VCaP (cell line): ENCODE measurements at regions not wholly inside any gene's neighbourhood (a gene's known extent, or its start where the extent isn't known, plus 50 kb on each side); places are given as distances from the start of the nearest gene placed in this dataset.
"Not testable (repeated sequence)": the region's sequence is repeated elsewhere in the genome, so short reads cannot be mapped to it uniquely, and the experiment has no call there.

Experiments
- H3K27ac ChIP-seq: fragments of 450-650 bp; 2 replicates; pipeline ENCODE4 v1.5.1; 2017
- TF ChIP-seq, protein P1 (sequence below): fragments of 450-650 bp; conservative IDR thresholded peaks from 2 replicates; pipeline ENCODE4 v1.5.1; 2017; ENCODE audit warnings: mild to moderate bottlenecking, moderate library complexity

DNA sequence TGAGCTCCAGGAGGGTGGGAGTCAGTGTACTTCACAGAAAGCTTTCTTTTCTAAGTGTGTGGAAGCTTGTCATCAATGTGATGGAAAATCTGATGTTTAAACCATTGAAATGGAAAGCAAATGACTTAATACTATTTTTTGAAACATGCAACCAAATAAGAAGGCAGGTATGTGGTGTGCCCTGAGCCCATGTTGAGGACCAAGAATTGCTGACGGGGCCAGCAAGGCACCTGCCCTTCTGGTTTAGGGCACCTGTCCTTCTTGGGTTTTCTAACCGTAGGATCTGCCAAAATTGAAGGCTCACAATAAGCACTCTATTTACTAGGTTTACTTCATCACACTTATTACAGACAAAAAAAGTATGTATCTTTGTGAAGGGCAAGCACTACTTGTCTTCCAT, 537.7 kb downstream of the SOCS6 start:
- H3K27ac ChIP-seq, result no peak overlapping the region
- TF ChIP-seq, protein P1, sequence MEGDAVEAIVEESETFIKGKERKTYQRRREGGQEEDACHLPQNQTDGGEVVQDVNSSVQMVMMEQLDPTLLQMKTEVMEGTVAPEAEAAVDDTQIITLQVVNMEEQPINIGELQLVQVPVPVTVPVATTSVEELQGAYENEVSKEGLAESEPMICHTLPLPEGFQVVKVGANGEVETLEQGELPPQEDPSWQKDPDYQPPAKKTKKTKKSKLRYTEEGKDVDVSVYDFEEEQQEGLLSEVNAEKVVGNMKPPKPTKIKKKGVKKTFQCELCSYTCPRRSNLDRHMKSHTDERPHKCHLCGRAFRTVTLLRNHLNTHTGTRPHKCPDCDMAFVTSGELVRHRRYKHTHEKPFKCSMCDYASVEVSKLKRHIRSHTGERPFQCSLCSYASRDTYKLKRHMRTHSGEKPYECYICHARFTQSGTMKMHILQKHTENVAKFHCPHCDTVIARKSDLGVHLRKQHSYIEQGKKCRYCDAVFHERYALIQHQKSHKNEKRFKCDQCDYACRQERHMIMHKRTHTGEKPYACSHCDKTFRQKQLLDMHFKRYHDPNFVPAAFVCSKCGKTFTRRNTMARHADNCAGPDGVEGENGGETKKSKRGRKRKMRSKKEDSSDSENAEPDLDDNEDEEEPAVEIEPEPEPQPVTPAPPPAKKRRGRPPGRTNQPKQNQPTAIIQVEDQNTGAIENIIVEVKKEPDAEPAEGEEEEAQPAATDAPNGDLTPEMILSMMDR, result no peak

DNA sequence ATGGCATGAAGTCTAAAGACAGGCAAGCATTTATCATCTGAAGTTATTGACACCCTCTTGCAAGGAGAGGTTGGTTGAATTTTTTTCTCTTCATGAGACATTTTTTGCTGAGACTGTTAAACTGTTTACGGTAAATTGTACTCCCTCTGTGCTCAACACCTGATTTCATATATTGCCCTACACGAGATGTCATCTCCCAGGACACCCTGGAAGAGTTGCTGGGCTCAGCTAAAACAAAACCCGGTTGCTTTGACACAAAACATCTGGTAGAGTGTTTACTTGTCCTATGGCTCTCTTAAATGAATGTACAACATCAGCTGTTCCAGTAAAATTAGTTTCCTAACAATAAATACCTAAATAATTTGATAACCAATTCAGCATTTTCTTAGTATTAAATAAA, 533.8 kb downstream of the SOCS6 start:
- no peak overlapping the region for H3K27ac ChIP-seq
- TF ChIP-seq, protein P1, result no peak

DNA sequence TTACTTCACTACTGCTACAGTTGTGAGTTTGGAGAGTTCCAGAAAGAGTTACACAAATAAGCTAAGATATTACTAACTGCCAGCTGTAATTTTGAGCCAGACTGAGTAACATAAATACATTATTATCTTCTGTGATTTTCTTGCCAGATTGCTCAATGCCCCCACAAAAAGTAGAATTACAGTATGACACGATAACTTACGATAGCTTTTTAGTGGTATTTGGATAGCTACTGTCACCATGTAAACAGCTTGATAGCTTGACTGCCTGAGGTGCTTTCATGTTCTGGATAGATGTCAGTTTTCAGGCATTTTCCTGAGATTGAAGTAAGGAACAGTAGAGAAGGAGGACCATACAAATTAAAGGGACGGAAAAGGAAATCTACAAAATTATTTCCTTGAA, 533.3 kb downstream of the SOCS6 start:
- TF ChIP-seq, protein P1, result no peak
- H3K27ac ChIP-seq, result no peak overlapping the region

DNA sequence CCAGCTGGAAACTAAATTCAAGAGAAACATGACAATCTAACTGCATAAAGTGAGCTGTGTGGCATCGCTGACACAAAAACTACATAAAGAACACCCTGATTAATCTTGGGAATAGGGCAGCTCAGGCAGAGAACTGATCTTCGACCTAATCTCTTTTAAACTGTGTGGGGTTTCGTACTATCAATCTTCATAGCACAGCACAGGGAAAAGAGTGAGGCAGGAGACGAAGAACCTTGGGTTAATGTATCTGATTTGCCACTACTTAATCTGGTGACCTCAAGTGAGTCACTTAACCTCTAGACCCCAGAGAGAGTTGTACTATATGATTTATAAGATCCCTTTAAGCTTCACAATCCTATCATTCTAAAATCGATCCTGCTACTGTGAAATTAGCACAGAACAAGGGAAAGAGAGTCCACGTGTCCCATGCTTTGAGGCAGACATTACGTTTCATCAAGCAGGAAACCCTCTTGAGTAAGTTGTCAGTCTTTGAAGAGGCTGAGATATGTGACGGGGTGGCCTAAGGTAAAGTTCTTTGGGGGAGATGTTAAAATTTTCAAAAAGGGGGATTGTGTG, 519.7 kb downstream of the SOCS6 start:
- TF ChIP-seq, protein P1, result no peak
- H3K27ac ChIP-seq, result no peak overlapping the region

DNA sequence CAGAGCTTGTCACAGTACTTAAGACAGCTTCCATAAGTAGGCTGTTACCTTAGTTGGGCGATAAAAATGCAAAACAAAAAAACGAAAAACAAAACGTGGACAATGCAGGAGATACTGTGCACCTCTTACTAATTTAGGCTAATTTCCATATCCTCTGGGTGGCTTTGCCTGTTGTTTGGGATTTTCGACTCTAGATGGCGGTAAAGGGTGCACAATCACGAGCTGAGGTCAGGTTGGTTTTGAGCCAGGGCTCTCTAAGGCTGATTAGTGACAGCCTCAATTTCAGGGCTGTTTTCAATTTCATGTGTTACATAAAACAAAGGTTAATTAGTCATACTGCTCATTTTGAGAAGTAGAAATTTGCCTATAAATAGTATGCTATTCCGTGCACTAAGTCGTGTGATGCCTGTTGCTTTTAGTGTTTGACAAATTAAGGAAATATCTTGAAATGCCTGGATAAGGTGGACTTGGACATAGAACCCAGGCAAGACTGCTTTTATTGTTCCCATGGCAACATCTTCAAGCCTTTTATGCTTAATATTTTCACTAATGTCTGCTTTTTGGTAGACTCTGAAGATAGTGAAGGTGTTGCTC, 493.1 kb downstream of the SOCS6 start:
- TF ChIP-seq, protein P1, result peak; percentile 89
- H3K27ac ChIP-seq, result no peak overlapping the region

DNA sequence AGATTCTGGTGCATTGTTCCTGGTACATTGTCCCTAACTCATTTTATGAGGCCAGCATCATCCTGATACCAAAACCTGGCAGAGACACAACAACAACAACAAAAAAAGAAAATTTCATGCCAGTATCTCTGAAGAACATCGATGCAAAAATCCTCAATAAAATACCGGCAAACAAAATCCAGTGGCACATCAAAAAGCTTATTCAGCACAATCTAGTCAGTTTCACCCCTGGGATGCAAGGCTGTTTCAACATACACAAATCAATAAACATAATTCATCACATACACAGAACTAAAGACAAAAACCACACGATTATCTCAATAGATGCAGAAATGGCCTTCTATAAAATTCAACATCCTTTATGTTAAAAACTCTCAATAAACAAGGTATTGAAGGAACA, 477.4 kb downstream of the SOCS6 start:
- H3K27ac ChIP-seq, result not testable (repeated sequence)

DNA sequence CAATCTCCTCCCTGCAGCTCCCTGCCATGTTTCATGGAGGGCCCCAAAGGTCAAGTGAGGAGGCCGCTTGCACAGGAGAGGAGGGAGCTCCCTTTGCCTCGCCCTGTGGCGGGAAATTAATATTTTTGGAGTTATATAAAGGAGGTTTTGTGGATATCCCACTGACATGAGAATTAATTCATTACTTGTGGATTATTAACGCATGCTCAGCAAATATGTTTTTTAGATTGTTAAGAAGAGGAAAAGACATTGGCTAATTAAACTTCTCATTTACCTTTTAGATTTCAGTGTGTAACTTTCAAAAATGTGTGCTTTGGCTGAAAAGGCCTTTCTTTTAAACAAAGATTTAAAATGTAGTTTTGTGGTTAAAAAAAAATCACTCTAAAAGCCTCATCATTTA, 474.0 kb downstream of the SOCS6 start:
- H3K27ac ChIP-seq, result no peak overlapping the region
- TF ChIP-seq, protein P1, result no peak

DNA sequence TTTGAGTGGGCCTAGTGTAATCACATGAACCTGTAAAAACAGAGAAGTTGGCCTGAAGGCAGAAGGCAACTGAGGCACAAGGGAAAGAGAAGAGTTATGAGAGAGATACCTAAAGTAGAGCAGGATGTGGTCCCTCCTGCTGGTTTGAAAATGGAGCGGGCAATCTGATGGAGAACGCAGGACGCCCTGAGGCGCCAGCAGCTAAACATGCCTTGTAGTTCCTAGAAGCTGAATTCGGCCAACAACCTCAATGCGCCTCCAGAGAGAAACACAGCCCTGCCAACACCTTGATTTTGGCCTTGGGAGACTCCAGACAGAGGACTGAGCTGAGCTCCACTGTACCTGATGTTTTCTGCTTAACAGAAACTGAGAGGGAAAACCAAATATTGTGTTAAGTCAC, 469.9 kb downstream of the SOCS6 start:
- H3K27ac ChIP-seq, result no peak overlapping the region
- TF ChIP-seq, protein P1, result no peak
